H1 (cell line): ENCODE measurements at regions not wholly inside any gene's neighbourhood (a gene's known extent, or its start where the extent isn't known, plus 50 kb on each side); places are given as distances from the start of the nearest gene placed in this dataset.
A peak's percentile ranks its signal among the peaks of the same experiment; 100 is the strongest.

ENCODE experiments used
- CTCF ChIA-PET: fragments of 300-600 bp; sonication (Branson Sonifier 250); formaldehyde crosslinking; loops from one replicate; lab custom pipeline; 2021; ENCODE audit not compliant: partially characterized antibody; lab: Charles Lee
- POLR2A ChIA-PET: fragments of 300-600 bp; sonication (Branson Sonifier 250); formaldehyde crosslinking; loops from one replicate; lab custom pipeline; 2021; ENCODE audit warnings: inconsistent platforms; ENCODE audit not compliant: partially characterized antibody; lab: Charles Lee
- DNase-seq, 2 experiments: peaks; one replicate each; pipeline versions ENCODE4 v3.0.0 to v3.0.0-alpha.2; 2010 to 2022; ENCODE audit warnings: low spot score in 2 of 2, low read depth in 1 of 2, mixed read lengths in 1 of 2
- FAIRE-seq: peaks from 2 replicates; lab custom pipeline; 2011; peaks lifted over from hg19 to GRCh38; lab: Jason Lieb, UNC
- H2AFZ ChIP-seq: 2 replicates; pipeline ENCODE4 v1.8.1; 2012; ENCODE audit warnings: low read length, inconsistent platforms
- H2AK5ac ChIP-seq: 2 replicates; pipeline ENCODE4 v1.6.1; 2013; ENCODE audit warnings: low read depth, low read length
- H2BK120ac ChIP-seq: replicated peaks from 2 replicates; pipeline ENCODE3; 2013; ENCODE audit warnings: low read depth, low read length, inconsistent platforms
- H2BK12ac ChIP-seq: 2 replicates; pipeline ENCODE4 v1.6.1; 2013; ENCODE audit warnings: low read depth, low read length
- H2BK15ac ChIP-seq: 2 replicates; pipeline ENCODE4 v1.6.1; 2013; ENCODE audit warnings: low read length
- H2BK20ac ChIP-seq: 2 replicates; pipeline ENCODE4 v1.6.1; 2013; ENCODE audit warnings: low read length
- H2BK5ac ChIP-seq: 2 replicates; pipeline ENCODE4 v1.6.1; 2013; ENCODE audit warnings: low read depth, low read length
- H3K14ac ChIP-seq: 2 replicates; pipeline ENCODE4 v1.6.1; 2013; ENCODE audit warnings: inconsistent platforms; ENCODE audit not compliant: insufficient read length
- H3K18ac ChIP-seq: 2 replicates; pipeline ENCODE4 v1.6.1; 2013; ENCODE audit warnings: low read length; ENCODE audit errors: extremely low read depth
- H3K23ac ChIP-seq: 2 replicates; pipeline ENCODE4 v1.6.1; 2013; ENCODE audit warnings: inconsistent platforms; ENCODE audit not compliant: insufficient read length
- H3K23me2 ChIP-seq: 2 replicates; pipeline ENCODE4 v1.6.1; 2013; ENCODE audit warnings: low read depth, low read length
- H3K27ac ChIP-seq: 2 replicates; pipeline ENCODE4 v1.6.1; 2011; ENCODE audit warnings: low read depth, low read length, inconsistent platforms
- H3K27me3 ChIP-seq, 4 experiments: replicated peaks in 1 of 4; 1 replicate in 1 of 4; 2 replicates in 3 of 4; pipeline versions ENCODE4 v1.6.1 to v1.8.1; 2011 to 2013; ENCODE audit warnings: low read length in 3 of 4, mild to moderate bottlenecking in 3 of 4, inconsistent platforms in 2 of 4, mixed read lengths in 2 of 4, moderate library complexity in 1 of 4; ENCODE audit not compliant: control insufficient read depth in 3 of 4, insufficient read depth in 3 of 4; ENCODE audit errors: extremely low read depth in 1 of 4
- H3K36me3 ChIP-seq, 4 experiments: 2 replicates each; pipeline versions ENCODE4 v1.6.1 to v1.8.1; 2011 to 2013; ENCODE audit warnings: mild to moderate bottlenecking in 4 of 4, low read length in 3 of 4, moderate library complexity in 2 of 4, control low read depth in 1 of 4, inconsistent platforms in 1 of 4; ENCODE audit not compliant: insufficient read depth in 4 of 4, control insufficient read depth in 2 of 4
- H3K4ac ChIP-seq: replicated peaks from 2 replicates; pipeline ENCODE3; 2013; ENCODE audit warnings: low read length, low read depth, mixed read lengths, inconsistent platforms; ENCODE audit not compliant: insufficient read length
- H3K4me1 ChIP-seq, 4 experiments: replicated peaks in 1 of 4; 1 replicate in 1 of 4; 2 replicates in 3 of 4; pipeline versions ENCODE4 v1.6.1 to v1.8.1; 2011 to 2013; ENCODE audit warnings: low read length in 3 of 4, inconsistent platforms in 2 of 4, mixed read lengths in 1 of 4; ENCODE audit not compliant: insufficient read depth in 4 of 4, control insufficient read depth in 3 of 4
- H3K4me2 ChIP-seq, 2 experiments: 2 replicates each; pipeline versions ENCODE4 v1.6.1 to v1.8.1; 2011 to 2013; ENCODE audit warnings: low read depth in 2 of 2, low read length in 2 of 2, control low read depth in 1 of 2, inconsistent platforms in 1 of 2, mild to moderate bottlenecking in 1 of 2; ENCODE audit not compliant: insufficient read depth in 1 of 2
- H3K4me3 ChIP-seq, 4 experiments: fragments of 200-600, 300-600 bp in 1 of 4; sonication (generic), shearing (Covaris generic), sonication (Bioruptor Twin) in 1 of 4; 2 replicates each; pipeline versions ENCODE4 v1.5.1 to v1.8.1; 2011 to 2016; ENCODE audit warnings: low read length in 4 of 4, low read depth in 3 of 4, control low read depth in 2 of 4, inconsistent platforms in 2 of 4, mild to moderate bottlenecking in 2 of 4, mixed read lengths in 1 of 4, moderate library complexity in 1 of 4; ENCODE audit not compliant: insufficient read depth in 2 of 4; ENCODE audit errors: extremely low read depth in 1 of 4
- H3K56ac ChIP-seq: replicated peaks from 2 replicates; pipeline ENCODE3; 2013; ENCODE audit warnings: low read depth, mild to moderate bottlenecking, mixed read lengths, low read length, inconsistent platforms; ENCODE audit not compliant: insufficient read length
- H3K79me1 ChIP-seq: 2 replicates; pipeline ENCODE4 v1.6.1; 2013; ENCODE audit warnings: low read depth, low read length, control low read depth
- H3K79me2 ChIP-seq, 2 experiments: 2 replicates each; pipeline versions ENCODE4 v1.6.1 to v1.8.1; 2012 to 2013; ENCODE audit warnings: low read length in 2 of 2, mild to moderate bottlenecking in 2 of 2, inconsistent platforms in 1 of 2; ENCODE audit not compliant: insufficient read depth in 2 of 2, control insufficient read depth in 1 of 2
- H3K9ac ChIP-seq, 4 experiments: replicated peaks in 1 of 4; 1 replicate in 1 of 4; 2 replicates in 3 of 4; pipeline versions ENCODE4 v1.6.1 to v1.8.1; 2011 to 2013; ENCODE audit warnings: low read depth in 3 of 4, low read length in 3 of 4, control low read depth in 2 of 4, mild to moderate bottlenecking in 2 of 4, moderate library complexity in 2 of 4, inconsistent platforms in 1 of 4; ENCODE audit errors: extremely low read depth in 1 of 4
- H3K9me3 ChIP-seq, 2 experiments: 2 replicates each; pipeline versions ENCODE4 v1.6.1 to v1.8.1; 2012 to 2013; ENCODE audit warnings: mild to moderate bottlenecking in 2 of 2, moderate library complexity in 2 of 2, control low read depth in 1 of 2, inconsistent platforms in 1 of 2, low read depth in 1 of 2, low read length in 1 of 2, mixed read lengths in 1 of 2; ENCODE audit not compliant: insufficient read depth in 2 of 2
- H4K20me1 ChIP-seq, 2 experiments: replicated peaks in 1 of 2; 2 replicates each; pipeline versions ENCODE3 to v1.8.1; 2011 to 2013; ENCODE audit warnings: inconsistent platforms in 2 of 2, low read length in 2 of 2, mild to moderate bottlenecking in 1 of 2; ENCODE audit not compliant: insufficient read depth in 2 of 2, control insufficient read depth in 1 of 2
- H4K5ac ChIP-seq: 2 replicates; pipeline ENCODE4 v1.6.1; 2013; ENCODE audit warnings: low read length, low read depth, mixed read lengths, inconsistent platforms; ENCODE audit not compliant: insufficient read length
- H4K8ac ChIP-seq: 2 replicates; pipeline ENCODE4 v1.8.0; 2013; ENCODE audit warnings: mild to moderate bottlenecking, moderate library complexity, low read length, inconsistent platforms; ENCODE audit not compliant: insufficient read depth; ENCODE audit errors: extremely low read depth
- H4K91ac ChIP-seq: replicated peaks from 2 replicates; pipeline ENCODE3; 2013; ENCODE audit warnings: low read length, mixed read lengths, inconsistent platforms; ENCODE audit not compliant: insufficient read length
- CTBP2 ChIP-seq: IDR thresholded peaks from 2 replicates; pipeline ENCODE4 v1.7.0; 2011; ENCODE audit warnings: borderline replicate concordance, mild to moderate bottlenecking, moderate library complexity, mixed read lengths, low read length; ENCODE audit not compliant: insufficient read depth, insufficient read length
- E2F6 ChIP-seq: IDR thresholded peaks from 2 replicates; pipeline ENCODE4 v1.6.1; 2012; ENCODE audit warnings: inconsistent platforms
- WGBS, 2 experiments: shearing (Covaris generic) in 1 of 2; methylation state at CpG; one replicate each; pipeline versions ENCODE4 v1.1.6 to v1.1.7; 2013 to 2015; ENCODE audit warnings: low lambda C conversion rate in 2 of 2, mixed read lengths in 2 of 2, inconsistent platforms in 1 of 2, low coverage in 1 of 2, missing lambda C conversion rate in 1 of 2; ENCODE audit not compliant: insufficient replicate concordance in 2 of 2, insufficient coverage in 1 of 2, insufficient read length in 1 of 2; ENCODE audit errors: extremely low coverage in 1 of 2, missing lambda C conversion rate in 1 of 2; 5-methylcytosine and 5-hydroxymethylcytosine counted together

- H3K9ac ChIP-seq, result no peak overlapping the region
- H3K23ac ChIP-seq, result no peak overlapping the region
- H2AFZ ChIP-seq, result no peak overlapping the region
- H4K91ac ChIP-seq, result no peak overlapping the region
- peak overlapping the region; percentile 58 for H3K4ac ChIP-seq
- ChIA-PET POLR2A (no interaction called here), CTCF (interaction anchor here (1.7 to 2.8 kb wide), 3 partner anchors 27 to 64 kb away, joined by 4 to 7 read pairs (median 6); no protein-coding TSS in a partner anchor)
- no peak overlapping the region for H4K8ac ChIP-seq
- no peak overlapping the region for H2AK5ac ChIP-seq
- no peak overlapping the region for H2BK5ac ChIP-seq
- WGBS, 2 experiments, result 84% methylated on average over 3 of the region's 3 CpGs; no CpG with 5 or more reads in 1 of the 2 experiments
- H3K79me1 ChIP-seq, result no peaks in the 10 kb centered on the region
- H2BK15ac ChIP-seq, result 0 out of 2 replicates have a peak overlapping the region, but pooled peaks have one; percentile 10
- no peaks in the 10 kb centered on the region for H4K20me1 ChIP-seq
- FAIRE-seq (no peak), DNase-seq (peak in 1 of 2 experiments; percentile 1)
- no peak overlapping the region for H2BK12ac ChIP-seq
- H3K4me2 ChIP-seq, result no peak overlapping the region
- peaks cover 0 to 4% (median 0%) of the 10 kb centered on the region in 4 experiments; a peak in 1 of 8 replicates for H3K36me3 ChIP-seq
- TF ChIP-seq CTBP2 (no peak), E2F6 (no peak)
- H3K79me2 ChIP-seq, result no peaks in the 10 kb centered on the region
- H3K27ac ChIP-seq, result no peak overlapping the region
- peaks cover 5 to 10% (median 8%) of the 10 kb centered on the region in 4 experiments; a peak in 6 of 7 replicates for H3K4me1 ChIP-seq
- no peak overlapping the region for H3K56ac ChIP-seq
- peaks cover 0 to 3% of the 10 kb centered on the region in 2 experiments; a peak in 1 of 4 replicates for H3K9me3 ChIP-seq
- no peaks in the 10 kb centered on the region for H3K23me2 ChIP-seq
- no peaks in the 10 kb centered on the region for H3K27me3 ChIP-seq
- no peak overlapping the region for H2BK120ac ChIP-seq
- H2BK20ac ChIP-seq, result 0 out of 2 replicates have a peak overlapping the region, but pooled peaks have one; percentile 36
- no peak overlapping the region for H3K14ac ChIP-seq
- no peak overlapping the region for H3K4me3 ChIP-seq
- H4K5ac ChIP-seq, result no peak overlapping the region
- no peak overlapping the region for H3K18ac ChIP-seq
Measured at GRCh38 chr6:44539701-44540355, 152.3 kb downstream of the CDC5L start.
